Vagina (tissue), 2 donors: ENCODE measurements at regions not wholly inside any gene's neighbourhood (a gene's known extent, or its start where the extent isn't known, plus 50 kb on each side); places are given as distances from the start of the nearest gene placed in this dataset.

Experiments used
- DNase-seq, 2 donors: peaks; one replicate each; pipeline ENCODE4 v3.0.0-alpha.2; 2017; ENCODE audit errors: extremely low spot score in 2 of 2
- H3K27ac ChIP-seq: fragments of 200-600 bp; sonication (generic); one replicate; pipeline ENCODE4 v1.5.1; 2019
- H3K27me3 ChIP-seq: fragments of 200-600 bp; sonication (generic); one replicate; pipeline ENCODE4 v1.5.1; 2019
- H3K36me3 ChIP-seq, 2 donors: fragments of 200-600 bp; sonication (generic); one replicate each; pipeline ENCODE4 v1.5.1; 2017 to 2019
- H3K4me1 ChIP-seq: fragments of 200-600 bp; sonication (generic); one replicate; pipeline ENCODE4 v1.5.1; 2019
- H3K4me3 ChIP-seq, 2 donors: fragments of 200-600 bp; sonication (generic); 1 replicate in 1 of 2; 2 replicates in 1 of 2; pipeline ENCODE4 v1.5.1; 2016 to 2019
- H3K9me3 ChIP-seq: fragments of 200-600 bp; sonication (generic); one replicate; pipeline ENCODE4 v1.5.1; 2019
- CTCF ChIP-seq, 3 experiments: fragments of 450-650 bp in 2 of 3; fragments of 200-600 bp in 1 of 3; sonication (generic) in 1 of 3; IDR thresholded peaks; one replicate each; pipeline ENCODE4 v1.5.1; 2017 to 2019; ENCODE audit warnings: antibody characterized with exemption in 3 of 3, mild to moderate bottlenecking in 2 of 3, moderate library complexity in 2 of 3
- POLR2A ChIP-seq, 2 donors: fragments of 450-650 bp; IDR thresholded peaks; one replicate each; pipeline ENCODE4 v1.6.1; 2017; ENCODE audit warnings: antibody characterized with exemption in 2 of 2, mild to moderate bottlenecking in 2 of 2, moderate library complexity in 2 of 2
- POLR2AphosphoS5 ChIP-seq, 2 donors: sonication (generic); formaldehyde crosslinking; IDR thresholded peaks; one replicate each; pipeline ENCODE4 v1.9.0; 2017; ENCODE audit warnings: antibody characterized with exemption in 2 of 2, mild to moderate bottlenecking in 2 of 2, low read depth in 1 of 2; ENCODE audit not compliant: insufficient read depth in 1 of 2
- intact Hi-C: fragments of 100-400 bp; cut with DNase I; formaldehyde crosslinking; loops from one replicate; pipeline ENCODE4 v1.15.1; 2023

GRCh38 chr6:154673919-154674318 is 59.3 kb upstream of the SCAF8 start:
- Histone ChIP-seq H3K4me1 (no peaks in the 10 kb centered on the region), H3K4me3 (no peak overlapping the region), H3K27me3 (no peaks in the 10 kb centered on the region), H3K27ac (no peak overlapping the region), H3K9me3 (no peaks in the 10 kb centered on the region), H3K36me3 (no peaks in the 10 kb centered on the region)
- TF ChIP-seq CTCF (IDR thresholded peaks at IDR 0.05) (no peak), POLR2A (IDR thresholded peaks at IDR 0.05) (no peak), POLR2AphosphoS5 (IDR thresholded peaks at IDR 0.05; ENCODE audit: insufficient read depth in 1 of 2, low read depth in 1 of 2) (no peak)
- intact Hi-C loops = loop anchor here (10.0 kb wide), 1 partner anchor 131 kb away; no protein-coding TSS in a partner anchor
- DNase-seq = no peak

- Histone ChIP-seq H3K27me3 (no peaks in the 10 kb centered on the region), H3K4me1 (no peaks in the 10 kb centered on the region), H3K27ac (no peak overlapping the region), H3K9me3 (no peaks in the 10 kb centered on the region), H3K4me3 (no peak overlapping the region), H3K36me3 (no peaks in the 10 kb centered on the region)
- intact Hi-C loops = loop anchor here (10.0 kb wide), 1 partner anchor 129 kb away; no protein-coding TSS in a partner anchor
- peak in 1 of 2 donors; percentile 85 for TF ChIP-seq POLR2AphosphoS5 (IDR thresholded peaks at IDR 0.05; ENCODE audit: insufficient read depth in 1 of 2, low read depth in 1 of 2)
- TF ChIP-seq POLR2A (IDR thresholded peaks at IDR 0.05) = no peak
- TF ChIP-seq CTCF (IDR thresholded peaks at IDR 0.05) = peak; percentile 96 to 99 (median 99)
- peak in 1 of 2 donors; percentile 92 for DNase-seq
Measured at GRCh38 chr6:154675602-154676088, 57.6 kb upstream of the SCAF8 start.

- intact Hi-C loops = no loop called here
- H3K4me1 ChIP-seq = no peaks in the 10 kb centered on the region
- TF ChIP-seq POLR2AphosphoS5 (IDR thresholded peaks at IDR 0.05; ENCODE audit: insufficient read depth in 1 of 2, low read depth in 1 of 2) = no peak
- TF ChIP-seq POLR2A (IDR thresholded peaks at IDR 0.05) = no peak
- TF ChIP-seq CTCF (IDR thresholded peaks at IDR 0.05) = no peak
Measured at GRCh38 chr6:154682633-154683125, 50.5 kb upstream of the SCAF8 start.

More at GRCh38 chr6:154682633-154683125, 50.5 kb upstream of the SCAF8 start:
- Histone ChIP-seq H3K9me3 (no peaks in the 10 kb centered on the region), H3K27me3 (no peaks in the 10 kb centered on the region), H3K27ac (no peak overlapping the region), H3K36me3 (no peaks in the 10 kb centered on the region), H3K4me3 (no peak overlapping the region)
- no peak for DNase-seq
